ENCODE measurements at regions not wholly inside any gene's neighbourhood (a gene's known extent, or its start where the extent isn't known, plus 50 kb on each side); places are given as distances from the start of the nearest gene placed in this dataset.

DNA sequence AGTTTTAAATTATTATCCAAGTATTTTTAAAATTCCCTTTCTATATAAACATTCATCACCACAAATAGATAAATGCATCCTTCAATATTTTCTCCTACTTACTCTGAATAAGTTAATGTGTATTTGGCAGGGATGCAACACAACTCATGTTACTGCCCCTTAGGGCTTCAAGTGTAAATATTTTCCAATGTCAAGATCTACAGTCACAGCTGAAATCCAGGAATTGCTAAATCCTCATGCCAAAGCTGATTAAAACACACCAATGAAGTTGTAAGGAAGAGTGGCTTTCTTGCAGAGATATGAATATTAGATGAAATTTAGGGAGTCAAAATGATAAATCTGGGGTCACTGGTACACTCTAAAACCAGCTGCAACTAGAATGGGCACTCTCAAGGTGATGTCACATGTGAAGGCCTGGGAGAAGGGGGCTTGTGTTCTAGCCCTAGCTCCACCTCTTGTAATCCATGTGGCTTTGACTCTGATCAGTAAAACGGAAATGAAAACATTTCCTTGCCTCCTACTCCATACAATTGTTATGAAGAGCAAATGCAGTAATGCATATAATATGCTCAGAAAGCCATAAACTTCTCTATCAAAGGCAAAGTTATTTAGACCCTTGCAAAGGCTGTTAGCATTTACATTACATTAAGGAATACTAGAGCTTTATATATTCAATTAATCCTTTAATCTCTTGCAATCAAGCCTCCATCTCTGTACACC lies 228.1 kb upstream of the NFE2L3 start:
- TF ChIP-seq, protein P1, sequence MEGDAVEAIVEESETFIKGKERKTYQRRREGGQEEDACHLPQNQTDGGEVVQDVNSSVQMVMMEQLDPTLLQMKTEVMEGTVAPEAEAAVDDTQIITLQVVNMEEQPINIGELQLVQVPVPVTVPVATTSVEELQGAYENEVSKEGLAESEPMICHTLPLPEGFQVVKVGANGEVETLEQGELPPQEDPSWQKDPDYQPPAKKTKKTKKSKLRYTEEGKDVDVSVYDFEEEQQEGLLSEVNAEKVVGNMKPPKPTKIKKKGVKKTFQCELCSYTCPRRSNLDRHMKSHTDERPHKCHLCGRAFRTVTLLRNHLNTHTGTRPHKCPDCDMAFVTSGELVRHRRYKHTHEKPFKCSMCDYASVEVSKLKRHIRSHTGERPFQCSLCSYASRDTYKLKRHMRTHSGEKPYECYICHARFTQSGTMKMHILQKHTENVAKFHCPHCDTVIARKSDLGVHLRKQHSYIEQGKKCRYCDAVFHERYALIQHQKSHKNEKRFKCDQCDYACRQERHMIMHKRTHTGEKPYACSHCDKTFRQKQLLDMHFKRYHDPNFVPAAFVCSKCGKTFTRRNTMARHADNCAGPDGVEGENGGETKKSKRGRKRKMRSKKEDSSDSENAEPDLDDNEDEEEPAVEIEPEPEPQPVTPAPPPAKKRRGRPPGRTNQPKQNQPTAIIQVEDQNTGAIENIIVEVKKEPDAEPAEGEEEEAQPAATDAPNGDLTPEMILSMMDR (IDR thresholded peaks at IDR 0.05): no peak
- DNase-seq: no peak
- intact Hi-C loops (cut with DNase I; ENCODE audit: low total_unique reads): no loop called here
- Histone ChIP-seq H3K4me3 (no peak overlapping the region), H3K27me3 (peaks cover 0 to 7% of the 10 kb centered on the region in 2 donors), H3K9me3 (peaks cover 0 to 2% (median 0%) of the 10 kb centered on the region in 3 donors), H3K36me3 (no peaks in the 10 kb centered on the region), H3K4me1 (no peaks in the 10 kb centered on the region), H3K27ac (no peak overlapping the region)

DNA sequence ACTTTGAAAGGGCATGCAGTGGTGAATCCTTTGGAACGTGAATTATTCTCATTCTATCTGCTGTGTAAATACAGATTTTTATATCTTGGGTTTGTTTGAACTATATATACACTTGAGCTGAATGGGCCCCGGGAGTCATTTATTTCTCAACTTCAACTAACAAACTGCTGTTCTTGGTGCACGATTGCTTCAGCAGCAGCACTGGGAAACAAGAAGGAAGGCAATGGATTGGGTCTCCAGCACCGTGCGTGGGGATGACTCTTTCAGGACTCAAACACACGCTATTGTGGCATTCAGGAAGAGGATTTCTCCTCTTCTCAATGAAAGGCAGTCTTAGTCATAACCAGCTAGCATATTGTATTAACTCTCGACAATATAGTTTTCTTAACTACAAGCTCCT lies 226.0 kb upstream of the NFE2L3 start:
- no peaks in the 10 kb centered on the region for H3K4me1 ChIP-seq
- no peak overlapping the region for H3K27ac ChIP-seq
- peaks cover 0 to 7% of the 10 kb centered on the region in 2 donors for H3K27me3 ChIP-seq
- intact Hi-C loops (cut with DNase I; ENCODE audit: low total_unique reads): no loop called here
- no peaks in the 10 kb centered on the region for H3K9me3 ChIP-seq
- no peak overlapping the region for H3K4me3 ChIP-seq
- no peak for DNase-seq
- no peaks in the 10 kb centered on the region for H3K36me3 ChIP-seq
- TF ChIP-seq, protein P1 (IDR thresholded peaks at IDR 0.05): no peak

GRCh38 chr7:25926451-25926850 lies 225.5 kb upstream of the NFE2L3 start:
- DNase-seq: no peak
- Histone ChIP-seq H3K4me1 (no peaks in the 10 kb centered on the region), H3K4me3 (no peak overlapping the region), H3K36me3 (no peaks in the 10 kb centered on the region), H3K27me3 (peaks cover 0 to 7% of the 10 kb centered on the region in 2 donors), H3K27ac (no peak overlapping the region), H3K9me3 (no peaks in the 10 kb centered on the region)
- TF ChIP-seq, protein P1 (IDR thresholded peaks at IDR 0.05): no peak
- intact Hi-C loops (cut with DNase I; ENCODE audit: low total_unique reads): no loop called here

DNA sequence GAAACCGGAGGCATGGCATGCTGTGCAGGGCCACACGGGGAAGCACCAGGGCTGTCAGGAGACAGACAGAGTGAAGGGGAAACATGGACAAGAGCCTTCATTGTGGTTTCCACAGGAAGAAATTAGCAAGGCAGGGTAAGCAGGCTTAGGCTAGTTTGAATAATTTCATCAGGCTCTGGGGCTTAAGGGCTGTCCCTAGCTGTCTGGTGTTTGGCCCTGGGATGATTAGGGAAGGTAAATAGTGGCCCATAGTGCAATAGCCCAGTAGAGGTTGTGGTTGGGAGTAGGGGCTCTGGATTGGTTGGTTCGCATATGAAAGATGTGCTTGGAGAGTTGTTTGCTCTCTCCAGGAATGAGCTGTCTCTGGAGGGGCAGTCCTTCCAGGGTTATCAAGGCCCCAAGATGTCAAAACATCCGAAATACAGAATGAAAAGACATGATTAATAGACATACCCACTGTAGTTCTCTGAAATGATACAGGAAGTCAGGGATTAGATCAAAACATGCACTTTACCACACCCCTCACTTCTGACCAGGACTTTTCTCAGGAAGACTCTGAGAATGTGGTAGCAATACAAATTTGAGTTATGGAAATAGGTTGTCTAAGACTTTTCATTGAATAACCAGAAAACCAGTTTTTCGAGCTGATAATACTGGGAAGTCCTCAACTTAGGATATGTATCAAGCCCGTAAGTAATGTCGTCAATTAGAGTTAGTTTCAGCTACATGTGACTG lies 224.9 kb upstream of the NFE2L3 start:
- no peak for DNase-seq
- Histone ChIP-seq H3K36me3 (no peaks in the 10 kb centered on the region), H3K4me3 (no peak overlapping the region), H3K27ac (no peak overlapping the region), H3K4me1 (no peaks in the 10 kb centered on the region), H3K27me3 (peaks cover 0 to 7% of the 10 kb centered on the region in 2 donors), H3K9me3 (no peaks in the 10 kb centered on the region)
- intact Hi-C loops (cut with DNase I; ENCODE audit: low total_unique reads): no loop called here
- TF ChIP-seq, protein P1 (IDR thresholded peaks at IDR 0.05): no peak

DNA sequence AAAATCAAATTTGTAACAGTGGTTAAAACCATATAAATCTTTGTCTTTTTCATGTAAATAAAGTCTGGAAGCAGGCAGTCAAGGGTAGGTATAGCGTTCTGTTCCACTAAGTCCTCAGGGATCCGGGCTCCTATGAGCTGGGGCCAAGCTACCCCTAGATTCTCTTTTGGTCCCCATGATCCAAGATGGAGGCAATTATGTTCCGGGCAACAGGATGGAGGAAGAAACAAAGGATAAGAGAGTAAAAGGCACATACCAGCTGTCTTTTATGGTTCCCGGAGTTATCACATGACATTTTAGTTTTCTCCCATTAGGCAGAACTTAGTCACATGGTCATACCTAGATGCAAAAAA lies 224.4 kb upstream of the NFE2L3 start:
- DNase-seq: no peak

More for the DNA sequence above, 224.4 kb upstream of the NFE2L3 start:
- TF ChIP-seq, protein P1 (IDR thresholded peaks at IDR 0.05): no peak
- no peaks in the 10 kb centered on the region for H3K4me1 ChIP-seq
- no peak overlapping the region for H3K4me3 ChIP-seq
- H3K27me3 ChIP-seq: peaks cover 0 to 7% of the 10 kb centered on the region in 2 donors
- H3K9me3 ChIP-seq: no peaks in the 10 kb centered on the region
- H3K36me3 ChIP-seq: no peaks in the 10 kb centered on the region
- intact Hi-C loops (cut with DNase I; ENCODE audit: low total_unique reads): no loop called here
- no peak overlapping the region for H3K27ac ChIP-seq
